ENCODE measurements at regions not wholly inside any gene's neighbourhood (a gene's known extent, or its start where the extent isn't known, plus 50 kb on each side); places are given as distances from the start of the nearest gene placed in this dataset.

- Histone ChIP-seq H3K4me1 (ENCODE audit: control insufficient read depth, insufficient read depth, low read length) (no peaks in the 10 kb centered on the region), H4K20me1 (ENCODE audit: control insufficient read depth, insufficient read depth) (no peaks in the 10 kb centered on the region), H3K9me3 (replicated peaks; ENCODE audit: control insufficient read depth, insufficient read depth, low read length) (no peaks in the 10 kb centered on the region), H3K36me3 (ENCODE audit: control insufficient read depth in 2 of 2, insufficient read depth in 2 of 2, low read length in 1 of 2) (no peaks in the 10 kb centered on the region), H3K4me3 (no peak overlapping the region), H3K27me3 (replicated peaks in 1 of 2; ENCODE audit: control insufficient read depth in 2 of 2, insufficient read depth in 2 of 2, low read length in 1 of 2) (no peaks in the 10 kb centered on the region; a peak in 1 of 4 replicates), H2AFZ (ENCODE audit: control insufficient read depth, low read depth, low read length) (no peak overlapping the region), H3K4me2 (ENCODE audit: control insufficient read depth, insufficient read depth) (no peak overlapping the region), H3K79me2 (ENCODE audit: control insufficient read depth, insufficient read depth, low read length) (no peaks in the 10 kb centered on the region), H3K27ac (ENCODE audit: control insufficient read depth, insufficient read depth) (no peak overlapping the region), H3K9ac (ENCODE audit: control insufficient read depth, insufficient read depth, low read length) (no peak overlapping the region)
- ChIA-PET SMC1A (ENCODE audit: uncharacterized antibody, unreplicated experiment) (interaction anchor here (0.6 kb wide), 1 partner anchor 160 kb away, joined by 4 read pairs; no protein-coding TSS in a partner anchor), CTCF (no interaction called here), RAD21 (ENCODE audit: unreplicated experiment) (no interaction called here), POLR2A (interaction anchor here (0.7 kb wide), 1 partner anchor 106 kb away, joined by 4 read pairs; no protein-coding TSS in a partner anchor)
- ATAC-seq = no peak
- intact Hi-C loops (cut with micrococcal nuclease; ENCODE audit: unreplicated experiment) (no loop called here), in situ Hi-C loops (cut with MboI) (no loop called here)
- WGBS (ENCODE audit: insufficient coverage, insufficient replicate concordance, low lambda C conversion rate, missing lambda C conversion rate) = 50% methylated on average over 7 of the region's 7 CpGs
- BruUV-seq (replicated peaks) = no TSS peak
- TF ChIP-seq ZZZ3 (IDR thresholded peaks at IDR 0.05; ENCODE audit: control insufficient read depth, insufficient read length, low read depth) (no peak), POU2F2 (IDR thresholded peaks at IDR 0.05; ENCODE audit: borderline replicate concordance, low read depth, low read length) (no peak), BCLAF1 (IDR thresholded peaks at IDR 0.05) (no peak), ZNF622 (IDR thresholded peaks at IDR 0.05) (no peak)
- no peak for FAIRE-seq
- DNase-seq (ENCODE audit: low read depth, low spot score) = no peak
Observed at GRCh38 chr1:88318740-88319139, 365.3 kb upstream of the PKN2 start.

DNA sequence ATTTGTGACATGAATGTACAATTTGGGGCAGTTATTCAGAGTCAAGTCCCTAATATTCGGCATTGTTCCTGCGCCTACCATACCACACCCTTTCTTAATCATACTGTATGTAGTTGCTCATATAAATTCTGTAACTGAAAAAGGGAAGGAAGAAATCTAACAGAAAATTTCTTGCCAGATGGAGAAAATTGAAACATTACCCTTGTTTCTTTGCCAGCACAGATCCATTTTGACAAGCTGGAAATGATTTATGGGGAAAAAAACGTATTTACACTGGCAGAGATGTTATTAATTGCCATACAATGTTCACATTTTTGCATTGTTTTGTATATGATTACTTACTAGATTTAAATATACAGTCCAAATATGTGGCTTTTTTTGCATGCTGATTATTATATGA lies 363.8 kb upstream of the PKN2 start:
- POLR2A ChIA-PET = no interaction called here
- Histone ChIP-seq H3K36me3 (ENCODE audit: control insufficient read depth in 2 of 2, insufficient read depth in 2 of 2, low read length in 1 of 2) (no peaks in the 10 kb centered on the region), H3K4me2 (ENCODE audit: control insufficient read depth, insufficient read depth) (no peak overlapping the region), H4K20me1 (ENCODE audit: control insufficient read depth, insufficient read depth) (no peaks in the 10 kb centered on the region), H3K4me3 (no peak overlapping the region), H3K4me1 (ENCODE audit: control insufficient read depth, insufficient read depth, low read length) (no peaks in the 10 kb centered on the region), H3K9me3 (replicated peaks; ENCODE audit: control insufficient read depth, insufficient read depth, low read length) (no peaks in the 10 kb centered on the region), H2AFZ (ENCODE audit: control insufficient read depth, low read depth, low read length) (no peak overlapping the region), H3K27ac (ENCODE audit: control insufficient read depth, insufficient read depth) (no peak overlapping the region), H3K27me3 (replicated peaks in 1 of 2; ENCODE audit: control insufficient read depth in 2 of 2, insufficient read depth in 2 of 2, low read length in 1 of 2) (no peaks in the 10 kb centered on the region; a peak in 1 of 4 replicates), H3K9ac (ENCODE audit: control insufficient read depth, insufficient read depth, low read length) (no peak overlapping the region), H3K79me2 (ENCODE audit: control insufficient read depth, insufficient read depth, low read length) (no peaks in the 10 kb centered on the region)
- WGBS (ENCODE audit: insufficient coverage, insufficient replicate concordance, low lambda C conversion rate, missing lambda C conversion rate) = 11% methylated on average over 3 of the region's 3 CpGs
- FAIRE-seq (no peak), DNase-seq (ENCODE audit: low read depth, low spot score) (no peak), ATAC-seq (no peak)
- no TSS peak for BruUV-seq (replicated peaks)
- CTCF ChIA-PET = no interaction called here
- SMC1A ChIA-PET (ENCODE audit: uncharacterized antibody, unreplicated experiment) = no interaction called here
- RAD21 ChIA-PET (ENCODE audit: unreplicated experiment) = no interaction called here
- in situ Hi-C loops (cut with MboI) = no loop called here
- intact Hi-C loops (cut with micrococcal nuclease; ENCODE audit: unreplicated experiment) = no loop called here
- TF ChIP-seq, protein P1, sequence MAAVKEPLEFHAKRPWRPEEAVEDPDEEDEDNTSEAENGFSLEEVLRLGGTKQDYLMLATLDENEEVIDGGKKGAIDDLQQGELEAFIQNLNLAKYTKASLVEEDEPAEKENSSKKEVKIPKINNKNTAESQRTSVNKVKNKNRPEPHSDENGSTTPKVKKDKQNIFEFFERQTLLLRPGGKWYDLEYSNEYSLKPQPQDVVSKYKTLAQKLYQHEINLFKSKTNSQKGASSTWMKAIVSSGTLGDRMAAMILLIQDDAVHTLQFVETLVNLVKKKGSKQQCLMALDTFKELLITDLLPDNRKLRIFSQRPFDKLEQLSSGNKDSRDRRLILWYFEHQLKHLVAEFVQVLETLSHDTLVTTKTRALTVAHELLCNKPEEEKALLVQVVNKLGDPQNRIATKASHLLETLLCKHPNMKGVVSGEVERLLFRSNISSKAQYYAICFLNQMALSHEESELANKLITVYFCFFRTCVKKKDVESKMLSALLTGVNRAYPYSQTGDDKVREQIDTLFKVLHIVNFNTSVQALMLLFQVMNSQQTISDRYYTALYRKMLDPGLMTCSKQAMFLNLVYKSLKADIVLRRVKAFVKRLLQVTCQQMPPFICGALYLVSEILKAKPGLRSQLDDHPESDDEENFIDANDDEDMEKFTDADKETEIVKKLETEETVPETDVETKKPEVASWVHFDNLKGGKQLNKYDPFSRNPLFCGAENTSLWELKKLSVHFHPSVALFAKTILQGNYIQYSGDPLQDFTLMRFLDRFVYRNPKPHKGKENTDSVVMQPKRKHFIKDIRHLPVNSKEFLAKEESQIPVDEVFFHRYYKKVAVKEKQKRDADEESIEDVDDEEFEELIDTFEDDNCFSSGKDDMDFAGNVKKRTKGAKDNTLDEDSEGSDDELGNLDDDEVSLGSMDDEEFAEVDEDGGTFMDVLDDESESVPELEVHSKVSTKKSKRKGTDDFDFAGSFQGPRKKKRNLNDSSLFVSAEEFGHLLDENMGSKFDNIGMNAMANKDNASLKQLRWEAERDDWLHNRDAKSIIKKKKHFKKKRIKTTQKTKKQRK (IDR thresholded peaks at IDR 0.05; ENCODE audit: low read depth, low read length) = no peak
- TF ChIP-seq CREM (IDR thresholded peaks at IDR 0.05; ENCODE audit: low read depth) = no peak

Measured in GM12878 (cell line).